Inferior parietal cortex (tissue), 1 donor: ENCODE measurements at regions not wholly inside any gene's neighbourhood (a gene's known extent, or its start where the extent isn't known, plus 50 kb on each side); places are given as distances from the start of the nearest gene placed in this dataset.
"Not testable (repeated sequence)": the region's sequence is repeated elsewhere in the genome, so short reads cannot be mapped to it uniquely, and the experiment has no call there.

Experiments used
- DNase-seq: peaks from one replicate; pipeline ENCODE4 v3.0.0-alpha.2; 2016; ENCODE audit errors: extremely low spot score

- DNase-seq, result no peak
Measured at GRCh38 chr15:60259469-60259868, 138.3 kb downstream of the ANXA2 start.

GRCh38 chr15:60264088-60264487, 133.7 kb downstream of the ANXA2 start:
- DNase-seq, result no peak

- DNase-seq, result no peak
Measured at GRCh38 chr15:60264566-60264965, 133.2 kb downstream of the ANXA2 start.

- no peak for DNase-seq
Measured at GRCh38 chr15:60265057-60265456, 132.7 kb downstream of the ANXA2 start.

- no peak for DNase-seq
Measured at GRCh38 chr15:60272623-60273022, 125.2 kb downstream of the ANXA2 start.

- no peak for DNase-seq
Measured at GRCh38 chr15:60275624-60276023, 122.2 kb downstream of the ANXA2 start.

GRCh38 chr15:60278879-60279278, 118.9 kb downstream of the ANXA2 start:
- DNase-seq, result no peak

- DNase-seq, result no peak
Measured at GRCh38 chr15:60280259-60280658, 117.5 kb downstream of the ANXA2 start.

- DNase-seq, result no peak
Measured at GRCh38 chr15:60283936-60284335, 113.8 kb downstream of the ANXA2 start.

GRCh38 chr15:60295901-60296300, 101.9 kb downstream of the ANXA2 start:
- not testable (repeated sequence) for DNase-seq

- DNase-seq, result no peak
Measured at GRCh38 chr15:60297047-60297446, 100.7 kb downstream of the ANXA2 start.
